Upper lobe of left lung (tissue), 6 donors: ENCODE measurements at regions not wholly inside any gene's neighbourhood (a gene's known extent, or its start where the extent isn't known, plus 50 kb on each side); places are given as distances from the start of the nearest gene placed in this dataset.

Experiments
- ATAC-seq, 2 donors: fragments of 200-7000 bp; cut with Tn5 transposase; one replicate each; pipeline ENCODE4 v1.9.1; 2022; ENCODE audit warnings: mild to moderate bottlenecking in 2 of 2, moderate library complexity in 2 of 2; ENCODE audit not compliant: low FRiP score in 2 of 2
- DNase-seq, 2 donors: peaks; one replicate each; pipeline ENCODE4 v3.0.0-alpha.2; 2019 to 2020
- H3K27ac ChIP-seq, 4 donors: fragments of 200-600 bp; sonication (generic); one replicate each; pipeline ENCODE4 v1.5.1; 2016 to 2019
- H3K27me3 ChIP-seq, 4 donors: fragments of 200-600 bp; sonication (generic); one replicate each; pipeline ENCODE4 v1.5.1; 2017 to 2019
- H3K36me3 ChIP-seq, 4 donors: fragments of 200-600 bp; sonication (generic); one replicate each; pipeline ENCODE4 v1.5.1; 2016 to 2019
- H3K4me1 ChIP-seq, 4 donors: fragments of 200-600 bp; sonication (generic); one replicate each; pipeline ENCODE4 v1.5.1; 2018 to 2019
- H3K4me3 ChIP-seq, 4 donors: fragments of 200-600 bp; sonication (generic); one replicate each; pipeline ENCODE4 v1.5.1; 2017 to 2019; ENCODE audit warnings: mild to moderate bottlenecking in 2 of 4, moderate library complexity in 1 of 4
- H3K9me3 ChIP-seq, 4 donors: fragments of 200-600 bp; sonication (generic); one replicate each; pipeline ENCODE4 v1.5.1; 2018 to 2019
- CTCF ChIP-seq, 6 experiments: fragments of 450-650 bp in 4 of 6; fragments of 200-600 bp in 2 of 6; sonication (generic) in 2 of 6; IDR thresholded peaks; one replicate each; pipeline ENCODE4 v1.5.1; 2016 to 2019; ENCODE audit warnings: antibody characterized with exemption in 6 of 6
- EP300 ChIP-seq, 4 donors: sonication (generic); formaldehyde crosslinking; IDR thresholded peaks; one replicate each; pipeline ENCODE4 v1.5.1; 2017; ENCODE audit warnings: antibody characterized with exemption in 4 of 4, control low read depth in 2 of 4
- POLR2A ChIP-seq, 4 donors: fragments of 450-650 bp; IDR thresholded peaks; one replicate each; pipeline ENCODE4 v1.5.1; 2016 to 2017; ENCODE audit warnings: antibody characterized with exemption in 4 of 4, mild to moderate bottlenecking in 2 of 4
- POLR2AphosphoS5 ChIP-seq, 2 donors: sonication (generic); formaldehyde crosslinking; IDR thresholded peaks; one replicate each; pipeline ENCODE4 v1.5.1; 2017; ENCODE audit warnings: antibody characterized with exemption in 2 of 2
- WGBS, 2 donors: methylation state at CpG; one replicate each; pipeline ENCODE4 v1.1.5; 2017 to 2018; 5-methylcytosine and 5-hydroxymethylcytosine counted together
- donor health status: DM: no; HTN: no; CAD: no; lungs with moderate emphysema.
- donor health status: DM: no; HTN: yes; CAD: no; lungs with severe emphysema.

GRCh38 chr3:18888370-18888769 is 259.9 kb upstream of the KCNH8 start:
- TF ChIP-seq POLR2A (IDR thresholded peaks at IDR 0.05), result no peak
- no peak for TF ChIP-seq CTCF (IDR thresholded peaks at IDR 0.05)
- no peak for TF ChIP-seq EP300 (IDR thresholded peaks at IDR 0.05)
- no peak for TF ChIP-seq POLR2AphosphoS5 (IDR thresholded peaks at IDR 0.05)
- 72 to 84% methylated on average over 4 of the region's 4 CpGs for WGBS, 2 donors
- no peak overlapping the region for H3K27ac ChIP-seq
- H3K9me3 ChIP-seq, result no peaks in the 10 kb centered on the region
- no peak for ATAC-seq
- H3K27me3 ChIP-seq, result no peaks in the 10 kb centered on the region
- H3K4me3 ChIP-seq, result no peak overlapping the region
- no peaks in the 10 kb centered on the region for H3K4me1 ChIP-seq
- H3K36me3 ChIP-seq, result no peaks in the 10 kb centered on the region
- DNase-seq, result no peak

DNA sequence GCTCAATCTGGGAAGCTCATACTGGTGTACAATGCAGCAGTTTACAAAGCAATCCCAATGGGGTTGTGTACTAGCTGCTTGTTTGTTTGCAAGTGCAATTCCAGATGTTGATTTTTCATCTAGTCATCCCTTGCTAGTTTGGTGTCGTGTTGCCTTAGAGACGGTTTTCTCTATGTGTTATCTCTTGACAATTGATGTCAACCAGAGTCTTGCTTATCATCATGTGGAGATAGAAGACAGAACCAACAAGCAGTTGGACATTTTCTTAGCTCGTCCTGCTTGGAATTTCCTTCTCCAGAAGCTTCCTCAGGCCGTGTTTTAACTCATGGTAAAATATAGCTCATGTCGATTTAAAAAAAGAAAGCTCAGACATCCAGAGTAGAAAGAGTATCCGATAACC is 262.0 kb upstream of the KCNH8 start:
- Histone ChIP-seq H3K27ac (no peak overlapping the region), H3K36me3 (no peaks in the 10 kb centered on the region), H3K4me3 (no peak overlapping the region), H3K9me3 (no peaks in the 10 kb centered on the region), H3K4me1 (no peaks in the 10 kb centered on the region), H3K27me3 (no peaks in the 10 kb centered on the region)
- DNase-seq (no peak), ATAC-seq (no peak)
- no peak for TF ChIP-seq CTCF (IDR thresholded peaks at IDR 0.05)
- no peak for TF ChIP-seq POLR2A (IDR thresholded peaks at IDR 0.05)
- no peak for TF ChIP-seq EP300 (IDR thresholded peaks at IDR 0.05)
- TF ChIP-seq POLR2AphosphoS5 (IDR thresholded peaks at IDR 0.05), result no peak
- 76 to 77% methylated on average over 6 of the region's 6 CpGs for WGBS, 2 donors

- Histone ChIP-seq H3K27me3 (no peaks in the 10 kb centered on the region), H3K4me3 (no peak overlapping the region), H3K27ac (no peak overlapping the region), H3K9me3 (no peaks in the 10 kb centered on the region), H3K36me3 (no peaks in the 10 kb centered on the region), H3K4me1 (no peaks in the 10 kb centered on the region)
- TF ChIP-seq EP300 (IDR thresholded peaks at IDR 0.05) (no peak), CTCF (IDR thresholded peaks at IDR 0.05) (no peak), POLR2AphosphoS5 (IDR thresholded peaks at IDR 0.05) (no peak), POLR2A (IDR thresholded peaks at IDR 0.05) (no peak)
- ATAC-seq (no peak), DNase-seq (peak in 1 of 2 donors; percentile 41)
- WGBS, 2 donors, result 79 to 82% methylated on average over 5 of the region's 6 CpGs
Observed at GRCh38 chr3:18885612-18886011, 262.7 kb upstream of the KCNH8 start.

- no peaks in the 10 kb centered on the region for H3K4me1 ChIP-seq
- H3K4me3 ChIP-seq, result no peak overlapping the region
- no peak overlapping the region for H3K27ac ChIP-seq
- no peaks in the 10 kb centered on the region for H3K27me3 ChIP-seq
- ATAC-seq (no peak), DNase-seq (no peak)
- no peak for TF ChIP-seq POLR2AphosphoS5 (IDR thresholded peaks at IDR 0.05)
- TF ChIP-seq CTCF (IDR thresholded peaks at IDR 0.05), result no peak
- no peak for TF ChIP-seq POLR2A (IDR thresholded peaks at IDR 0.05)
- no peak for TF ChIP-seq EP300 (IDR thresholded peaks at IDR 0.05)
- no peaks in the 10 kb centered on the region for H3K9me3 ChIP-seq
- WGBS, 2 donors, result 32 to 33% methylated on average over 2 of the region's 2 CpGs
- H3K36me3 ChIP-seq, result no peaks in the 10 kb centered on the region
Observed at GRCh38 chr3:18883571-18883970, 264.7 kb upstream of the KCNH8 start.

DNA sequence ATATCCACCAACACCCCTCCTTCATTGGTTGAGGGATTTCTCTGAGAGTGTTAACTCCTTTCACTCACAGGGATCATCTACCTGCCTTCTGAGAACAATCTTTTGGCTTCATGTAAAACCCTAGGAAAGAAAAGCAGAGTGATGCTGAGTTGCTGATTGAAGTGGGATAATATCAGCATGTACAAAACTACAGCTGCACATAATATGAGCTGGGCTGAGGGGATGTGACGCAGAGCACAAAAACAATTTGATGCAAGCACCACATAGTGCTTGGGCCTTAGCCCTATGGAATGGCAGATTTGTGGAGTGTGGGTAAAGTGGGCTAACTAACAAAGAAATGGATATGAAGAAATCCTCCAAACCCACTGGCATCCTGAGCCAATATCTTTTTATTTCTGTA is 267.6 kb upstream of the KCNH8 start:
- Histone ChIP-seq H3K27ac (no peak overlapping the region), H3K27me3 (no peaks in the 10 kb centered on the region), H3K4me3 (no peak overlapping the region), H3K9me3 (no peaks in the 10 kb centered on the region), H3K36me3 (no peaks in the 10 kb centered on the region), H3K4me1 (no peaks in the 10 kb centered on the region)
- no peak for ATAC-seq
- DNase-seq, result no peak
- TF ChIP-seq EP300 (IDR thresholded peaks at IDR 0.05) (no peak), CTCF (IDR thresholded peaks at IDR 0.05) (no peak)
- 96 to 100% methylated on average over 1 of the region's 1 CpG for WGBS, 2 donors
